Prostate gland (tissue), 2 donors: ENCODE measurements at regions not wholly inside any gene's neighbourhood (a gene's known extent, or its start where the extent isn't known, plus 50 kb on each side); places are given as distances from the start of the nearest gene placed in this dataset.

Experiments
- DNase-seq: peaks from one replicate; pipeline ENCODE4 v3.0.0-alpha.2; 2019; ENCODE audit warnings: low spot score
- H3K27ac ChIP-seq, 2 donors: fragments of 200-600 bp; sonication (generic); 2 replicates each; pipeline ENCODE4 v1.5.1; 2017 to 2019
- H3K27me3 ChIP-seq: fragments of 200-600 bp; sonication (generic); replicated peaks from 2 replicates; pipeline ENCODE4 v1.5.1; 2019; ENCODE audit not compliant: insufficient read depth
- H3K36me3 ChIP-seq, 2 donors: fragments of 200-600 bp; sonication (generic); 1 replicate in 1 of 2; 2 replicates in 1 of 2; pipeline versions ENCODE4 v1.5.1 to v1.8.1; 2017 to 2019
- H3K4me1 ChIP-seq: fragments of 200-600 bp; sonication (generic); replicated peaks from 2 replicates; pipeline ENCODE4 v1.5.1; 2019
- H3K4me3 ChIP-seq, 2 donors: fragments of 200-600 bp; sonication (generic); 2 replicates each; pipeline ENCODE4 v1.5.1; 2017 to 2019
- H3K9me3 ChIP-seq: fragments of 200-600 bp; sonication (generic); 2 replicates; pipeline ENCODE4 v1.5.1; 2017
- POLR2A ChIP-seq: fragments of 450-650 bp; IDR thresholded peaks from one replicate; pipeline ENCODE4 v1.6.1; 2016; ENCODE audit warnings: antibody characterized with exemption, mild to moderate bottlenecking
- POLR2AphosphoS5 ChIP-seq: sonication (generic); formaldehyde crosslinking; IDR thresholded peaks from one replicate; pipeline ENCODE4 v1.6.1; 2017; ENCODE audit warnings: antibody characterized with exemption
- WGBS: methylation state at CpG from one replicate; pipeline ENCODE4 v1.1.5; 2018; 5-methylcytosine and 5-hydroxymethylcytosine counted together
- intact Hi-C: fragments of 100-400 bp; cut with DNase I; formaldehyde crosslinking; loops from one replicate; pipeline ENCODE4 v1.14.2; 2022
- TF ChIP-seq, protein P1 (sequence below), 4 experiments: fragments of 200-600 bp in 2 of 4; fragments of 450-650 bp in 2 of 4; sonication (generic) in 2 of 4; IDR thresholded peaks; 1 replicate in 3 of 4; 2 replicates in 1 of 4; pipeline ENCODE4 v1.5.1; 2016 to 2019; ENCODE audit warnings: antibody characterized with exemption in 4 of 4, mild to moderate bottlenecking in 2 of 4, moderate library complexity in 2 of 4

DNA sequence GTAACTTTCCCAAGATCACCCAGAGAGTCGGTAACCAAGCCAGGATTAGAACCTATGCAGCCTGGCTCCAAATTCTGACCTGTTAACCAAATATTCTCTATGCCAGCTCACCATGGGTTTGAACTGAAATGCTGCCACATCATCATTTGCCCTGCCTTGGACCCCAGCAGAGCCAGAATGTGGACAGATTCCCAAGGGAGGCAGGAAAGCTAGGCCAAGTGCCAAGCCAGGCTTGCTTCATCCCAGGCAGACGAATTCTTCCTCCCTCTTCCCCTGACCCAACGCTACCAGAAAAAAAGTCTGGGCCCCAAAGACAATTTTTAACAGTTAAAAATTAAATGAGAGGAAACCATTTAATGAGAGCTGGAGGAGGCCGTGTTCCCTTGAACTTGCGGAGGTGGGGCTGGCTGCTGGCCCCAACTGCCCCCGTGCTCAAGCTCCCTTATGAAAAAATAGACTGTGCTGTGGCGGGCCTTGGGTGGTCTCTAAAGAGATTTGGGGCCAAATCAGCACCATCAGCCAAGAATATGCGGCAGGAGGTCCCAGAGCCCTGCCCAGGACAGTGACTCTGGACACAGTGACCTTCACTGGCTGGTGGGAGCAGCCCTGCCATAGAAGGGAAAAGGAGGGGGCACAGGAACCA is 184.1 kb upstream of the SYT13 start:
- no peak for DNase-seq
- WGBS, result 66% methylated on average over 8 of the region's 8 CpGs
- TF ChIP-seq POLR2A, result no peak
- no peak for TF ChIP-seq POLR2AphosphoS5
- TF ChIP-seq, protein P1, sequence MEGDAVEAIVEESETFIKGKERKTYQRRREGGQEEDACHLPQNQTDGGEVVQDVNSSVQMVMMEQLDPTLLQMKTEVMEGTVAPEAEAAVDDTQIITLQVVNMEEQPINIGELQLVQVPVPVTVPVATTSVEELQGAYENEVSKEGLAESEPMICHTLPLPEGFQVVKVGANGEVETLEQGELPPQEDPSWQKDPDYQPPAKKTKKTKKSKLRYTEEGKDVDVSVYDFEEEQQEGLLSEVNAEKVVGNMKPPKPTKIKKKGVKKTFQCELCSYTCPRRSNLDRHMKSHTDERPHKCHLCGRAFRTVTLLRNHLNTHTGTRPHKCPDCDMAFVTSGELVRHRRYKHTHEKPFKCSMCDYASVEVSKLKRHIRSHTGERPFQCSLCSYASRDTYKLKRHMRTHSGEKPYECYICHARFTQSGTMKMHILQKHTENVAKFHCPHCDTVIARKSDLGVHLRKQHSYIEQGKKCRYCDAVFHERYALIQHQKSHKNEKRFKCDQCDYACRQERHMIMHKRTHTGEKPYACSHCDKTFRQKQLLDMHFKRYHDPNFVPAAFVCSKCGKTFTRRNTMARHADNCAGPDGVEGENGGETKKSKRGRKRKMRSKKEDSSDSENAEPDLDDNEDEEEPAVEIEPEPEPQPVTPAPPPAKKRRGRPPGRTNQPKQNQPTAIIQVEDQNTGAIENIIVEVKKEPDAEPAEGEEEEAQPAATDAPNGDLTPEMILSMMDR (IDR thresholded peaks at IDR 0.05), result no peak
- Histone ChIP-seq H3K4me3 (no peak overlapping the region), H3K9me3 (no peaks in the 10 kb centered on the region), H3K27ac (no peak overlapping the region), H3K36me3 (no peaks in the 10 kb centered on the region), H3K4me1 (no peaks in the 10 kb centered on the region), H3K27me3 (no peaks in the 10 kb centered on the region)
- intact Hi-C loops, result no loop called here

DNA sequence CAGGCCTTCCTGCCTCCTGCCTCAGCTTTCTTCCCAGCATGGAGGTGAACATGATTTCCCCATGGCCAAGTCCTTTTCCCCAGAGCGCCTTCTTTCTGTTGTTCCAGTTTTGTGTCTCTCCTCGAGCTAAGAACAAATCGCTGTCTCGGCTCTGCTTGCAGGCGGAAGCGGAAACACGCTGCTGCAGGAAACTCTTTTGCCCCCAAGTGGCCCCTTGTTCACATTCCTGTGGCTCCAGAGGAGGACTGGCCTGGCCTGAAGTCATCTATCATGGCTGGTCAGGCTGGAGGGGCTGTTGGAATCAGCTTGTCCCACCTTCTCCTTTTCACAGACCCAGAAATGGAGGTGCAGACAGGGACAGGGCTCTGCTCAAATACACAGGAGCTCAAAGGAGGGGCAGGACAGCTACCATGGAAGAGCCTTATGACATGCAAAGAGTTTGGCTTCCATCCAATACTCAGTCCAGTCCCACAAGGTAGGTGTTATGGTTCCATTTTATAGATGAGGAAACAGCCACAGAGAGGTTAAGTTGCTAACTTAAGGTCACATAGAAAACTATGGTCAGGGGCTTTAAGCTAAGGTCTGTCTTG is 182.2 kb upstream of the SYT13 start:
- no peak for DNase-seq
- TF ChIP-seq, protein P1 (IDR thresholded peaks at IDR 0.05), result no peak
- TF ChIP-seq POLR2A (no peak), POLR2AphosphoS5 (no peak)
- no peaks in the 10 kb centered on the region for H3K27me3 ChIP-seq
- no peak overlapping the region for H3K27ac ChIP-seq
- H3K36me3 ChIP-seq, result no peaks in the 10 kb centered on the region
- WGBS, result 79% methylated on average over 7 of the region's 7 CpGs
- no peaks in the 10 kb centered on the region for H3K9me3 ChIP-seq
- H3K4me1 ChIP-seq, result no peaks in the 10 kb centered on the region
- H3K4me3 ChIP-seq, result no peak overlapping the region
- intact Hi-C loops, result no loop called here

DNA sequence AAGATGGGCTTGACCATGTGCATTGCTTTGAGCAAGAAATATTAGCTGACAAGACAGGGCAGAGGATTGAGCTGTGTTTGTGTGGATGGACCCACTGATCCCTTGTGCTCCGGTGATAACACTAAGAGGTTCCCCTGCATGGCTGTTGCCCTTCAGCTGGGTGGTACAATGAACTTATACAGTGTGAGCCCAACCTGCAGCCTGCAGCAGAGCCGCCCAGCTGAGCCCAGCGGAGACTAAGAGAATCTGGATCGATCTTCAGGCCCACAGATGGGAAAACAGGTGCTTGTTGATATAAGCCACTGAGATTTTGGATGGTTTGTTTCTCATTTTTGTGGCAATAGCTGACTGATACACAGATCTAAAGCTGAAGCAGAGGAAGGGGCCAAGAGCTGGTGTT is 177.4 kb upstream of the SYT13 start:
- H3K27me3 ChIP-seq, result no peaks in the 10 kb centered on the region
- H3K4me1 ChIP-seq, result no peaks in the 10 kb centered on the region
- no peaks in the 10 kb centered on the region for H3K9me3 ChIP-seq
- no peak overlapping the region for H3K27ac ChIP-seq
- H3K4me3 ChIP-seq, result no peak overlapping the region
- no peak for DNase-seq
- intact Hi-C loops, result no loop called here
- 90% methylated on average over 4 of the region's 4 CpGs for WGBS
- TF ChIP-seq POLR2A (no peak), POLR2AphosphoS5 (no peak)
- TF ChIP-seq, protein P1 (IDR thresholded peaks at IDR 0.05), result no peak
- H3K36me3 ChIP-seq, result no peaks in the 10 kb centered on the region

DNA sequence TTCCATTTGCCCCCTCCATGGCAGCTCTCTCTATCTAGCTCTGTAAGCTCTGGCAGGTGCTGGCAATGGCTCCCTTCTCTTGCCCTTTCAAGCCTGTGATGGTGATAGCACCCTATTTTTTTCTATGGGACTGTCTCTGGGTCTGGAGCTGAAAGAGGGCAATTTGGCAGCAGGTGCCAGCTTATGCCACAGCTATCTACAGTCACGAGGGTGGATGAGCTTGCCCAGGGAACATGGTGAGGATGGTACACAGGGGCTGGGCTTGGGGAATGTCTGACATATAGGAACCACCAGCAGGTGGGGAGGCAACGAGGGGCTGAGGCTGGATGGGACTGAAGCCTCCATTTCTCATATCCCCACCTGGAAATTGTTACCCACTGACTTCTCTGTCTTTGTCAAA is 175.4 kb upstream of the SYT13 start:
- no peaks in the 10 kb centered on the region for H3K27me3 ChIP-seq
- TF ChIP-seq POLR2AphosphoS5 (no peak), POLR2A (no peak)
- TF ChIP-seq, protein P1 (IDR thresholded peaks at IDR 0.05), result no peak
- 56% methylated on average over 2 of the region's 2 CpGs for WGBS
- intact Hi-C loops, result no loop called here
- H3K4me1 ChIP-seq, result no peaks in the 10 kb centered on the region
- no peak for DNase-seq
- H3K27ac ChIP-seq, result no peak overlapping the region
- H3K9me3 ChIP-seq, result no peaks in the 10 kb centered on the region
- H3K36me3 ChIP-seq, result no peaks in the 10 kb centered on the region
- H3K4me3 ChIP-seq, result no peak overlapping the region

DNA sequence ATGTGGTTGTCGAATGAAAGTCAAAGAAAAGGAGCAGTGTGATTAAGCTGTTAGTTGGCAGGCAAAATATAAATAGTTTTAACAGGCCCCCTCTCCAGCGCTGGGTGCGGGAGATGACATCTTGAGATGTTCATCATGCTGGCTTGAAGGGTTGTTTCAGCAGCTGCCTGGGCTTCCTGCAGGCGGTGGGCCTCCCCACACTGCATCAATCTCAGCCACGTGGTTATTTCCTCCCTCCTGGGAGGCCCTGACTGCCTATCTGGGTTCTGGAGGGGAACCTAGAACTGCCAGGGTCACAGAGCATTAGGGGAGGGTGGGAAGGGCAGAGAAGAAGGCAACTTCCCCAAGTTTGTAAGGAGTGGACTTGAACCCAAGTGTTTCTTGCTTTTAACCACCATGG is 173.3 kb upstream of the SYT13 start:
- no peak overlapping the region for H3K4me3 ChIP-seq
- H3K27me3 ChIP-seq, result no peaks in the 10 kb centered on the region
- intact Hi-C loops, result no loop called here
- no peaks in the 10 kb centered on the region for H3K36me3 ChIP-seq
- TF ChIP-seq, protein P1 (IDR thresholded peaks at IDR 0.05), result no peak
- no peak for TF ChIP-seq POLR2A
- TF ChIP-seq POLR2AphosphoS5, result no peak
- WGBS, result 66% methylated on average over 5 of the region's 5 CpGs
- H3K4me1 ChIP-seq, result no peaks in the 10 kb centered on the region
- H3K9me3 ChIP-seq, result no peaks in the 10 kb centered on the region
- DNase-seq, result no peak
- no peak overlapping the region for H3K27ac ChIP-seq
